GM18861 (cell line): ENCODE measurements at regions not wholly inside any gene's neighbourhood (a gene's known extent, or its start where the extent isn't known, plus 50 kb on each side); places are given as distances from the start of the nearest gene placed in this dataset.

ENCODE experiments used
- ATAC-seq: cut with Tn5 transposase; IDR thresholded peaks from one replicate; pipeline ENCODE4 v1.9.1; 2021; ENCODE audit not compliant: unreplicated experiment

GRCh38 chr13:97134364-97135095 lies 87.6 kb upstream of the MBNL2 start:
- ATAC-seq: no peak

- no peak for ATAC-seq
Measured at GRCh38 chr13:97135883-97136282, 86.2 kb upstream of the MBNL2 start.

GRCh38 chr13:97136418-97136817 lies 85.7 kb upstream of the MBNL2 start:
- ATAC-seq: no peak

GRCh38 chr13:97139691-97140090 lies 82.4 kb upstream of the MBNL2 start:
- no peak for ATAC-seq

- no peak for ATAC-seq
Measured at GRCh38 chr13:97140131-97140530, 82.0 kb upstream of the MBNL2 start.

GRCh38 chr13:97140611-97141010 lies 81.5 kb upstream of the MBNL2 start:
- ATAC-seq: no peak

GRCh38 chr13:97141097-97141496 lies 81.0 kb upstream of the MBNL2 start:
- no peak for ATAC-seq

- ATAC-seq: peak; percentile 98
Measured at GRCh38 chr13:97141564-97142005, 80.5 kb upstream of the MBNL2 start.

GRCh38 chr13:97142452-97142851 lies 79.7 kb upstream of the MBNL2 start:
- no peak for ATAC-seq

GRCh38 chr13:97145057-97145456 lies 77.1 kb upstream of the MBNL2 start:
- no peak for ATAC-seq

- ATAC-seq: no peak
Measured at GRCh38 chr13:97148894-97149293, 73.2 kb upstream of the MBNL2 start.

GRCh38 chr13:97160421-97160820 lies 61.7 kb upstream of the MBNL2 start:
- no peak for ATAC-seq

- ATAC-seq: no peak
Measured at GRCh38 chr13:97161582-97162231, 60.4 kb upstream of the MBNL2 start.

- no peak for ATAC-seq
Measured at GRCh38 chr13:97165502-97166425, 56.4 kb upstream of the MBNL2 start.

- ATAC-seq: no peak
Measured at GRCh38 chr13:97171136-97171535, 51.0 kb upstream of the MBNL2 start.
